GM18873 (cell line): ENCODE measurements at regions not wholly inside any gene's neighbourhood (a gene's known extent, or its start where the extent isn't known, plus 50 kb on each side); places are given as distances from the start of the nearest gene placed in this dataset.
"Not testable (repeated sequence)": the region's sequence is repeated elsewhere in the genome, so short reads cannot be mapped to it uniquely, and the experiment has no call there.

Experiments used
- ATAC-seq: cut with Tn5 transposase; IDR thresholded peaks from one replicate; pipeline ENCODE4 v1.9.1; 2021; ENCODE audit warnings: mild to moderate bottlenecking, moderate library complexity, moderate number of reproducible peaks; ENCODE audit not compliant: unreplicated experiment, low FRiP score

- no peak for ATAC-seq
Measured at GRCh38 chr3:109784852-109785631, 447.7 kb upstream of the DPPA4 start.

DNA sequence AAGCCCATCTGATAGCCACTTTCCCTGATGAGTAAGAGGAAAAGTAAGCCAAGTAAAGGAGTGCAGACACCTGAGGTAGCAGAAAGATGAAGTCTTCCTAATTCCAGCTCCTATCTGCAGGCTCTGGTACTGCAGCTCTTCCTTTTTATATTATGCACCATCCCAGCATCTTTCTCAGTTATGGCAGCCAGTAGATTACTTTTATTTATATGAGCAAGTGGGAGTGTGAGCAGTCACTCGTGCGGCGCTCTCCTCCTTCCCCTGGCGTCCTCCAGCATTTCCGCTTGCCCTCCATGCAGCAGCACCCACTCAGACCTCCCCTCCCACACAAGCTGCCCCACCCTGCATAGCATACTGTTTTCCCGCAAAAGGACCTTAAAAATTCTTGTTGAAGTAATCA is 465.9 kb upstream of the DPPA4 start:
- ATAC-seq = no peak

DNA sequence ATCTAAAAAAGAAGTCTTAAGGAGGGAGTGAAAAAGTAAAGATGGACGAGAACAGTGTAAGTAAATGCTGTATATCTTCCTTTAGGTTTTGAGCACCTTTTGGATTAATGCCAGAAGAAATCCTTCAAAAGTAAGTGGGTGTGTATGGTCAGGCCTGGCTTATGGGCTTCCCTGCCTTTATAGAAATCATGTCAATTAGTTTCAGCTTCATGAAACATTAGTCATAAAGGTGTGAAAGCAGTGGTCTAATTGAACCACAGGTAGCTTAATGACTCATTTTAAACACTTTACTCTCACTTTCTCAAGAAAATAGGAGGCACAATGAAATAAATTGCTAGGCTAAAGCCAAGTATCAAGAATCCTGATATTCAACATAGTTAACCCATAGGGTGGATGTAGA is 467.4 kb upstream of the DPPA4 start:
- no peak for ATAC-seq

- ATAC-seq = peak; percentile 86
Measured at GRCh38 chr3:109806929-109807328, 469.6 kb upstream of the DPPA4 start.

- no peak for ATAC-seq
Measured at GRCh38 chr3:109809513-109809912, 472.2 kb upstream of the DPPA4 start.

- ATAC-seq = no peak
Measured at GRCh38 chr3:109818081-109818480, 480.7 kb upstream of the DPPA4 start.

GRCh38 chr3:109819734-109820133 is 482.4 kb upstream of the DPPA4 start:
- no peak for ATAC-seq

- no peak for ATAC-seq
Measured at GRCh38 chr3:109825971-109826810, 488.8 kb upstream of the DPPA4 start.

DNA sequence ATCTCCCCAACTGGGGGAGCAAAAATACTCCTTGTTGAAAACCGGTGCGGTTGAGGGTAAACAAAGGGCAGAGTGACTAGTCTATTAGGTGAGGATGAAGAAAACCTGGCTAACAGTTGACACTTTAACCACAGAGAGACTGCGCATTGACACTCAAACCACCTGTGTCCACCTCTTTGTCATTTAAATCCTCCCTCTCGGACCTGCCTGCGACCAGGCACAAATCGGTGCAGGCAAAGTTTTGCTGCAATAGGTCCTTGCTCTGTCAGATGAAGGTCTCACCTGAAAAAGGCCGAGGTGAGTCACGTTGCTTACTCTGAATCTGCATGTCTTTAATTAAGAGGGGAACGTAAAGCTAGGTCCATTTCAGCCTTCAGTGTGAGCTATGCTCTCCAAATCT is 494.1 kb upstream of the DPPA4 start:
- no peak for ATAC-seq

DNA sequence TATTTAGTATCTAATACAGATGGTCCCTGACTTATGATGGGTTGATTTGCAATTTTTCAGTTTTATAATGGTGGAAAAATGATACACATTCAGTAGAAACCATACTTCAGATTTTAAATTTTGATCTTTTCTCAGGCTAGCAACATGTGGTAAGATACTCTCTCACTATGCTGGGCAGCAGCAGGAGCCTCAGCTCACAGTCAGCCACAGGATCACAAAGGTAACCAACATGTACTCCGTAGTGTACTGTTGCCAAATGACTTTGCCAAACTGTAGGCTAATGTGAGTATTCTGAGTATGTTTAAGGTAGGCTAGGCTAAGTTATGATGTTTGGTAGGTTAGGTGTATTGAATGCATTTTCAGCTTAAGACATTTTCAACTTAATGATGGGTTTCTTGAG is 498.6 kb upstream of the DPPA4 start:
- ATAC-seq = no peak

- ATAC-seq = no peak
Measured at GRCh38 chr3:109851854-109852253, 514.5 kb upstream of the DPPA4 start.

DNA sequence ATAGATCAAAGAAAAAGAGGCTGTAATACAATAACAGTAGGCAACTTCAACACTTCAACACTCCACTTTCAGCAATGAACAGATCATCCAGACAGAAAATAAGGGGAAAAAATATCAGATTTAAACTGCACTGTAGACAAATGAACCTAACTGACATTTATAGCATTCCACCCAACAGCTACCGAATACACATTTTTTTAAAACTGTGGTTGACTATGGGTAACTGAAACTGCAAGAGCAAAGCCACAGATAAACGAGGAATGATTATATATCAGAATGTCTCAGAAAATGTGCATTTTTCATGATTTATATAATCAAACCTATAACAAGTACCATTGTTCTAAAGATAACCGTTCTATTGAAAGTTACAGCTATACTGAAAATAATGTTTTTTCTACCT is 514.9 kb upstream of the DPPA4 start:
- no peak for ATAC-seq

GRCh38 chr3:109853077-109853731 is 515.9 kb upstream of the DPPA4 start:
- ATAC-seq = no peak

- ATAC-seq = no peak
Measured at GRCh38 chr3:109863701-109864100, 526.4 kb upstream of the DPPA4 start.

- no peak for ATAC-seq
Measured at GRCh38 chr3:109864452-109864851, 527.1 kb upstream of the DPPA4 start.

DNA sequence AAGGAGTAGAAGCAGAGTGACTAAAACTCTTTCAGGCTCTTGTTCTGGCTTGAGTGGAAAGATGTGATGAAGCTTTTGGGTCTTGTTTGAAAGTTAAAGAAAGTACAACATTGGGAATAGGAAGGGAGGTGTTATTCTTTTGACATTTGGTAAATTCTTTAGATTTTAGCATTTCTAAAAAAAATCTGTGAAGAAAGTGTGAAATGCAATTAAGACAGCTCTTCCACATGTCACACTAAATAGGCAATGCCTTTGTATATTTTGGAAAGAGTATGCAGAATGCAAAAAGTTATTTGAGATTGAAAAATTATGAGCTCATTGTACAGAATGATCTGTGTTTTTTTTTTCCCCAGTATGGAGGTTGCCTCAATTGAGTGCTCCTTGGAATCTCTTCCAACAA is 532.2 kb upstream of the DPPA4 start:
- no peak for ATAC-seq

DNA sequence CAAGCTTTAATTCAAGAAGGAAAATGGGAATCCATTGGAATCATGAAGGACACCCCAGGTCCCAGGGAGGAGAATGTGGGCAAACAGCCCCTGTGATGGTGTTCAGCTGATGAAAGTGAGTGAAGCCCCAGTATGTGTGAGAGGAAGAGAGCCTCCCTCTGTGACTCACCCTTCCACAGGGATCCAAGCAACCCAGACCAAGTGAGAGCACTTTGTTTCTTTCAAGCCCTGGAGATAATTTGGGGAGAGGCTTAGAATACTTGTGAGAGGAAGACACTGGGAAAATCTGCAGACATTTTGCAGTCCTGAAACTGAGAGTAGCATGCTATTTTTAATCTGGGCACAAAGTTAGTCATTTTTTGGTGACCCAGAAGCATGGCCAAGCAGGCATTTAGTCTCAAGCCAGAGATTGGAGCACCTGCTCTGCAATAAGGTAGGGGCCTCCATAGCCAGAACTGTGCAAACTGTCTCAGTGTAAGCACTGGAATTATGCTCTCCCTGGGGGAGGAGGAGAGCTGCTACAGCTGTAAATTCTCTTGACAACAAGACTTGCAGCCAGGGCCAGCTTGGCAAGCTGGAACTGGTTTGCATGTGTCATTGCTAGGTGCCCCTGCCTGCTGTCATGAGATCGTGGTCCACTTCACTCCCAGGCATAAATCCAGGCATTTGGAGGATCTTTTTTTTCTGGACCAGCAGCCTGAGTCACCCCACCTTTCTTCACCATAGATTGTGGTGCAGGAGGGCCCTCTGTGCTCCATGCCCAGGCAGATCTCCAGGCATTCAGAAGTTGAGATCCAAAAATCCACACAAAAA is 537.8 kb upstream of the DPPA4 start:
- ATAC-seq = no peak

DNA sequence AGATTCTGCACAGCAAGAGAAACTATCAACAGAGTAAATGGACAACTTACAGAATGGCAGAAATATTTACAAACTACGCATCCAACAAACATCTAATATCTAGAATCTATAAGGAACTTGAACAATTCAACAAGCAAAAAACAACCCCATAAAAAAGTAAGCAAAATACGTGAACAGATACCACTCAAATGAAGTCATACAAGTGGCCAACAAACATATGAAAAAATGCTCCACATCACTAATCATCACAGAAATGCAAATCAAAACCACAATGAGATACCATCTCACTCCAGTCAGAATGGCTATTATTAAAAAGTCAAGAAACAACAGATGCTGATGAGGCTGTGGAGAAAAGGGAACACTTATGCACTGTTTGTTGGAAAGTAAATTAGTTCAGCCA is 540.3 kb upstream of the DPPA4 start:
- ATAC-seq = not testable (repeated sequence)

- ATAC-seq = no peak
Measured at GRCh38 chr3:109882144-109882543, 544.8 kb upstream of the DPPA4 start.

DNA sequence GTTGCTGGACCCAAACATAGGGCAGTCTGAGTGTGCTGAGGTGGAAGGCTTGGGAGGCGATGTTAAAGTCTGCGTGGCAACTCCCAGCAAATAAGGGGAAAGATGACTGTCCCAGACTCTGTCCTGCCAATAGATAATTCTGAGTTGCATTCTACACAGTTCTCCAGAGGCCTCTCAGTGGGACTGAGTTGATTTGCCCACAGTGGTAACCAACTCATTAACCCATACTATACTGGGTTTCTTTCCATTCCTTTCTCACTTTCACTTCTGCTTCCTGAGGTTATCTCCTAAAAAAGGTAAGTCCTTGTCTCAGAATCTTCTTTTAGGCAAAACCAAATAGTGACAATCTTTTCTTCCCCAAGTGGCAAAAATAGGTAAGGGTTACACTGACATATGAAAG is 549.9 kb upstream of the DPPA4 start:
- no peak for ATAC-seq
